ENCODE measurements at regions not wholly inside any gene's neighbourhood (a gene's known extent, or its start where the extent isn't known, plus 50 kb on each side); places are given as distances from the start of the nearest gene placed in this dataset.
"Not testable (repeated sequence)": the region's sequence is repeated elsewhere in the genome, so short reads cannot be mapped to it uniquely, and the experiment has no call there.

- Histone ChIP-seq H4K91ac (ENCODE audit: insufficient read length, low read depth, low read length) (no peak overlapping the region), H4K5ac (ENCODE audit: insufficient read length, low read depth, low read length) (no peak overlapping the region), H3K9ac (ENCODE audit: extremely low read depth, insufficient read length, low read length) (no peak overlapping the region), H3K27me3 (ENCODE audit: insufficient read depth, low read length) (no peaks in the 10 kb centered on the region), H2AFZ (ENCODE audit: low read length) (no peak overlapping the region), H3T11ph (ENCODE audit: low read length) (no peak overlapping the region), H3K79me2 (ENCODE audit: insufficient read depth, low read length) (peaks cover 4% of the 10 kb centered on the region; the same call in 1 of the 2 replicates), H2BK5ac (ENCODE audit: insufficient read length, low read length) (no peak overlapping the region), H3K4ac (ENCODE audit: low read depth, low read length) (no peak overlapping the region), H3K23me2 (ENCODE audit: insufficient read length, low read depth, low read length, poor library complexity, severe bottlenecking) (no peaks in the 10 kb centered on the region), H2BK120ac (ENCODE audit: low read depth, low read length, poor library complexity, severe bottlenecking) (no peak overlapping the region), H3K14ac (ENCODE audit: insufficient read depth, low read length) (no peak overlapping the region), H2BK15ac (ENCODE audit: low read depth, low read length) (no peak overlapping the region), H3K4me1 (ENCODE audit: insufficient read depth, low read length) (no peaks in the 10 kb centered on the region; the same call in 1 of the 2 replicates), H3K4me2 (ENCODE audit: insufficient read depth, insufficient read length, low read length) (no peak overlapping the region), H3K27ac (ENCODE audit: insufficient read length, low read depth, low read length) (no peak overlapping the region), H4K8ac (replicated peaks; ENCODE audit: insufficient read length, low read depth, low read length) (no peak overlapping the region), H3K18ac (ENCODE audit: insufficient read length, low read depth, low read length) (no peak overlapping the region), H4K20me1 (ENCODE audit: control insufficient read depth, insufficient read depth, insufficient read length) (no peaks in the 10 kb centered on the region), H2AK5ac (ENCODE audit: insufficient read length, low read length) (no peak overlapping the region), H2BK20ac (ENCODE audit: low read depth, low read length, poor library complexity, severe bottlenecking) (no peak overlapping the region), H2BK12ac (ENCODE audit: insufficient read length, low read depth, low read length) (no peak overlapping the region), H3K79me1 (ENCODE audit: insufficient read depth, low read depth, low read length, poor library complexity, severe bottlenecking) (no peaks in the 10 kb centered on the region), H3K23ac (ENCODE audit: insufficient read length, low read depth, low read length) (no peak overlapping the region), H3K56ac (ENCODE audit: insufficient read length, low read depth, low read length) (no peak overlapping the region), H3K9me3 (ENCODE audit: control insufficient read depth, low read depth, low read length) (no peaks in the 10 kb centered on the region)
- Mint-ChIP-seq H3K36me3 (ENCODE audit: insufficient read depth in 1 of 3, low read depth in 3 of 3) (peaks cover 7 to 16% (median 8%) of the 10 kb centered on the region in 3 experiments; a peak in 5 of 7 replicates), H3K27me3 (ENCODE audit: low read depth) (no peaks in the 10 kb centered on the region), H3K9me3 (no peaks in the 10 kb centered on the region; a peak in 2 of 5 replicates), H3K27ac (0 out of 7 replicates have a peak overlapping the region, but pooled peaks of 1 of the 3 experiments have one; percentile 9), H3K4me3 (no peak overlapping the region), H3K4me1 (peaks cover 10 to 12% of the 10 kb centered on the region in 2 experiments)
- no peak for DNase-seq
- TF ChIP-seq CTCF (conservative IDR thresholded peaks at IDR 0.05), result no peak
- no CpG with 5 or more reads among the region's 4 CpGs for WGBS (ENCODE audit: extremely low coverage, insufficient read length, low lambda C conversion rate)
Observed at GRCh38 chr9:97243606-97244005, 63.9 kb upstream of the CCDC180 start.

- not testable (repeated sequence) for H3K9ac ChIP-seq (ENCODE audit: extremely low read depth, insufficient read length, low read length); H3T11ph ChIP-seq (ENCODE audit: low read length); H3K9me3 ChIP-seq (ENCODE audit: control insufficient read depth, low read depth, low read length); DNase-seq; H4K91ac ChIP-seq (ENCODE audit: insufficient read length, low read depth, low read length); H4K5ac ChIP-seq (ENCODE audit: insufficient read length, low read depth, low read length); H4K20me1 ChIP-seq (ENCODE audit: control insufficient read depth, insufficient read depth, insufficient read length); H2BK12ac ChIP-seq (ENCODE audit: insufficient read length, low read depth, low read length); H3K9me3 Mint-ChIP-seq; H3K18ac ChIP-seq (ENCODE audit: insufficient read length, low read depth, low read length); H3K23ac ChIP-seq (ENCODE audit: insufficient read length, low read depth, low read length); H3K79me1 ChIP-seq (ENCODE audit: insufficient read depth, low read depth, low read length, poor library complexity, severe bottlenecking); H2BK120ac ChIP-seq (ENCODE audit: low read depth, low read length, poor library complexity, severe bottlenecking); H3K4me3 Mint-ChIP-seq; H2BK15ac ChIP-seq (ENCODE audit: low read depth, low read length); H3K4ac ChIP-seq (ENCODE audit: low read depth, low read length); H2AK5ac ChIP-seq (ENCODE audit: insufficient read length, low read length); H3K4me1 ChIP-seq (ENCODE audit: insufficient read depth, low read length); H3K27me3 Mint-ChIP-seq (ENCODE audit: low read depth); H4K8ac ChIP-seq (replicated peaks; ENCODE audit: insufficient read length, low read depth, low read length); H3K27ac ChIP-seq (ENCODE audit: insufficient read length, low read depth, low read length); H2BK5ac ChIP-seq (ENCODE audit: insufficient read length, low read length); H3K14ac ChIP-seq (ENCODE audit: insufficient read depth, low read length); H2AFZ ChIP-seq (ENCODE audit: low read length); H3K23me2 ChIP-seq (ENCODE audit: insufficient read length, low read depth, low read length, poor library complexity, severe bottlenecking); H3K27me3 ChIP-seq (ENCODE audit: insufficient read depth, low read length); H2BK20ac ChIP-seq (ENCODE audit: low read depth, low read length, poor library complexity, severe bottlenecking); H3K56ac ChIP-seq (ENCODE audit: insufficient read length, low read depth, low read length); H3K4me2 ChIP-seq (ENCODE audit: insufficient read depth, insufficient read length, low read length); H3K79me2 ChIP-seq (ENCODE audit: insufficient read depth, low read length)
- peak overlapping the region in 1 of 3 experiments; percentile 85; a peak in 1 of 7 replicates for H3K27ac Mint-ChIP-seq
- WGBS (ENCODE audit: extremely low coverage, insufficient read length, low lambda C conversion rate), result no CpG with 5 or more reads among the region's 5 CpGs
- peaks cover 4 to 11% (median 8%) of the 10 kb centered on the region in 3 experiments; a peak in 6 of 7 replicates for H3K36me3 Mint-ChIP-seq (ENCODE audit: insufficient read depth in 1 of 3, low read depth in 3 of 3)
- H3K4me1 Mint-ChIP-seq, result peaks cover 20 to 23% of the 10 kb centered on the region in 2 experiments
Observed at GRCh38 chr9:97241430-97241829, 66.0 kb upstream of the CCDC180 start.

Measured in H9 (cell line).